Astrocyte (in vitro differentiated cells and primary cell): ENCODE measurements at regions not wholly inside any gene's neighbourhood (a gene's known extent, or its start where the extent isn't known, plus 50 kb on each side); places are given as distances from the start of the nearest gene placed in this dataset.

Experiments
- CTCF ChIP-seq: IDR thresholded peaks from 2 replicates; pipeline ENCODE4 v1.5.1; 2011; ENCODE audit warnings: low read depth, mild to moderate bottlenecking, inconsistent platforms, low read length, moderate library complexity; ENCODE audit not compliant: insufficient read depth
- EZH2 ChIP-seq: IDR thresholded peaks from 2 replicates; pipeline ENCODE4 v1.6.1; 2012; ENCODE audit warnings: mild to moderate bottlenecking, low read length, inconsistent platforms; ENCODE audit not compliant: insufficient read depth

GRCh38 chr20:57763235-57763595 is 53.4 kb upstream of the PMEPA1 start:
- TF ChIP-seq CTCF (no peak), EZH2 (no peak)
